PC-3 (cell line): ENCODE measurements at regions not wholly inside any gene's neighbourhood (a gene's known extent, or its start where the extent isn't known, plus 50 kb on each side); places are given as distances from the start of the nearest gene placed in this dataset.
A peak's percentile ranks its signal among the peaks of the same experiment; 100 is the strongest.
"Not testable (repeated sequence)": the region's sequence is repeated elsewhere in the genome, so short reads cannot be mapped to it uniquely, and the experiment has no call there.

Experiments used
- ATAC-seq: fragments of 200-7000 bp; cut with Tn5 transposase; 2 replicates; pipeline ENCODE4 v1.9.1; 2020; ENCODE audit warnings: mild to moderate bottlenecking, moderate library complexity
- BruUV-seq: library from RNA; stranded (reverse); fragments of 400-500 nt; replicated peaks from 2 replicates; lab custom pipeline; 2021; lab: Mats Ljungman, UMichigan
- CTCF ChIA-PET: fragments of 300-600 bp; sonication (Branson Sonifier 250); formaldehyde crosslinking; loops from one replicate; lab custom pipeline; 2022; ENCODE audit warnings: antibody characterized with exemption; lab: Charles Lee
- POLR2A ChIA-PET: fragments of 300-600 bp; sonication (Branson Sonifier 250); formaldehyde crosslinking; loops from one replicate; lab custom pipeline; 2022; ENCODE audit warnings: antibody characterized with exemption; ENCODE audit not compliant: unreplicated experiment; lab: Charles Lee
- DNase-seq: peaks from one replicate; pipeline ENCODE4 v3.0.0-alpha.2; 2015
- H2AFZ ChIP-seq: fragments of 300-600 bp; sonication (generic); 2 replicates; pipeline ENCODE4 v1.6.0; 2016; ENCODE audit warnings: antibody characterized with exemption, low read length
- H3F3A ChIP-seq: fragments of 300-600 bp; sonication (generic); one replicate; pipeline ENCODE4 v1.6.0; 2017; ENCODE audit warnings: antibody characterized with exemption, low read length, control low read depth, mild to moderate bottlenecking; ENCODE audit not compliant: unreplicated experiment
- H3K27ac ChIP-seq: fragments of 300-600 bp; sonication (generic); 2 replicates; pipeline ENCODE4 v1.5.1; 2016; ENCODE audit warnings: mild to moderate bottlenecking, low read length
- H3K27me3 ChIP-seq: fragments of 300-600 bp; sonication (generic); 2 replicates; pipeline ENCODE4 v1.6.1; 2016; ENCODE audit warnings: low read length, mixed read lengths
- H3K36me3 ChIP-seq: fragments of 300-600 bp; sonication (generic); 2 replicates; pipeline ENCODE4 v1.6.1; 2016; ENCODE audit warnings: low read depth, mixed run types, low read length, mixed read lengths
- H3K4me1 ChIP-seq: fragments of 300-600 bp; sonication (generic); 2 replicates; pipeline ENCODE4 v1.5.1; 2016; ENCODE audit warnings: low read length; ENCODE audit not compliant: insufficient read depth
- H3K4me2 ChIP-seq: fragments of 300-600 bp; sonication (generic); 2 replicates; pipeline ENCODE4 v1.6.0; 2016; ENCODE audit warnings: low read length
- H3K4me3 ChIP-seq: fragments of 300-600 bp; sonication (generic); 2 replicates; pipeline ENCODE4 v1.5.1; 2016; ENCODE audit warnings: mild to moderate bottlenecking, low read length, mixed read lengths
- H3K79me2 ChIP-seq: fragments of 300-600 bp; sonication (generic); 2 replicates; pipeline ENCODE4 v1.6.1; 2017; ENCODE audit warnings: low read length, mixed read lengths
- H3K9ac ChIP-seq: fragments of 300-600 bp; sonication (generic); 2 replicates; pipeline ENCODE4 v1.6.0; 2016; ENCODE audit warnings: mild to moderate bottlenecking, low read length
- H3K9me2 ChIP-seq: fragments of 300-600 bp; sonication (generic); replicated peaks from 2 replicates; pipeline ENCODE4 v1.6.1; 2016; ENCODE audit warnings: mixed run types, low read length, mixed read lengths
- H3K9me3 ChIP-seq: fragments of 300-600 bp; sonication (generic); 2 replicates; pipeline ENCODE4 v1.6.1; 2016; ENCODE audit warnings: low read length, mixed read lengths
- H4K20me1 ChIP-seq: fragments of 300-600 bp; sonication (generic); 2 replicates; pipeline ENCODE4 v1.6.1; 2016; ENCODE audit warnings: low read length, mixed read lengths
- CTCF ChIP-seq: fragments of 300-600 bp; sonication (generic); conservative IDR thresholded peaks from 2 replicates; pipeline ENCODE4 v1.5.1; 2017; ENCODE audit warnings: antibody characterized with exemption, low read depth, mild to moderate bottlenecking, low read length
- EZH2 ChIP-seq: fragments of 300-600 bp; sonication (generic); IDR thresholded peaks from one replicate; pipeline ENCODE4 v1.6.1; 2017; ENCODE audit warnings: antibody characterized with exemption, mild to moderate bottlenecking, low read length; ENCODE audit not compliant: unreplicated experiment
- EZH2phosphoT487 ChIP-seq: fragments of 300-600 bp; sonication (generic); IDR thresholded peaks from 2 replicates; pipeline ENCODE4 v1.6.1; 2018; ENCODE audit warnings: mild to moderate bottlenecking, antibody characterized with exemption, low read length, borderline replicate concordance
- intact Hi-C: fragments of 100-400 bp; cut with micrococcal nuclease; formaldehyde crosslinking; loops from 2 replicates; pipeline ENCODE4 v1.9.0; 2023

- no peaks in the 10 kb centered on the region for H3K9me3 ChIP-seq
- POLR2A ChIA-PET: no interaction called here
- peak; percentile 91 for ATAC-seq
- no peak for TF ChIP-seq CTCF
- peak; percentile 83 for TF ChIP-seq EZH2
- intact Hi-C loops: no loop called here
- H3K27ac ChIP-seq: no peak overlapping the region
- CTCF ChIA-PET: no interaction called here
- H3K9ac ChIP-seq: no peak overlapping the region; the same call in 1 of the 2 replicates
- peak overlapping the region; percentile 89 for H2AFZ ChIP-seq
- H3K4me1 ChIP-seq: 0 out of 2 replicates have a peak, but pooled peaks cover 3% of the 10 kb centered on the region
- peak overlapping the region; percentile 95 for H3K4me2 ChIP-seq
- no TSS peak for BruUV-seq
- H3K36me3 ChIP-seq: no peaks in the 10 kb centered on the region
- peak overlapping the region; percentile 70 for H3K4me3 ChIP-seq
- DNase-seq: peak; percentile 55
- H4K20me1 ChIP-seq: no peaks in the 10 kb centered on the region
- peaks cover 75% of the 10 kb centered on the region for H3K27me3 ChIP-seq
- no peaks in the 10 kb centered on the region for H3K79me2 ChIP-seq
- H3F3A ChIP-seq: no peaks in the 10 kb centered on the region
- no peaks in the 10 kb centered on the region for H3K9me2 ChIP-seq
Observed at GRCh38 chr14:70254476-70254961, 65.8 kb upstream of the SLC8A3 start.

- intact Hi-C loops, H3K9me3 ChIP-seq, H3F3A ChIP-seq, H3K27ac ChIP-seq, CTCF ChIA-PET, DNase-seq, H4K20me1 ChIP-seq, BruUV-seq, H3K79me2 ChIP-seq, H3K4me2 ChIP-seq, H3K9me2 ChIP-seq, H3K36me3 ChIP-seq, H3K4me3 ChIP-seq, H3K4me1 ChIP-seq, ATAC-seq, POLR2A ChIA-PET, H2AFZ ChIP-seq, H3K9ac ChIP-seq: not testable (repeated sequence)
- peaks cover 70% of the 10 kb centered on the region for H3K27me3 ChIP-seq
Observed at GRCh38 chr14:70253547-70253946, 64.8 kb upstream of the SLC8A3 start.

GRCh38 chr14:70245026-70245425 lies 56.3 kb upstream of the SLC8A3 start:
- no peak overlapping the region for H3K27ac ChIP-seq
- H2AFZ ChIP-seq: no peak overlapping the region
- peaks cover 41% of the 10 kb centered on the region for H3K27me3 ChIP-seq
- no peak overlapping the region for H3K4me3 ChIP-seq
- no peaks in the 10 kb centered on the region for H3K79me2 ChIP-seq
- H4K20me1 ChIP-seq: no peaks in the 10 kb centered on the region
- DNase-seq (no peak), ATAC-seq (no peak)
- H3K9ac ChIP-seq: no peak overlapping the region
- CTCF ChIA-PET: no interaction called here
- no peaks in the 10 kb centered on the region for H3K36me3 ChIP-seq
- no peaks in the 10 kb centered on the region for H3K4me1 ChIP-seq
- H3K9me3 ChIP-seq: no peaks in the 10 kb centered on the region
- intact Hi-C loops: no loop called here
- POLR2A ChIA-PET: no interaction called here
- no peaks in the 10 kb centered on the region for H3K9me2 ChIP-seq
- H3F3A ChIP-seq: no peaks in the 10 kb centered on the region
- H3K4me2 ChIP-seq: no peak overlapping the region
- TF ChIP-seq CTCF (no peak), EZH2 (no peak), EZH2phosphoT487 (no peak)
- BruUV-seq: no TSS peak
